ENCODE measurements at regions not wholly inside any gene's neighbourhood (a gene's known extent, or its start where the extent isn't known, plus 50 kb on each side); places are given as distances from the start of the nearest gene placed in this dataset.
"Not testable (repeated sequence)": the region's sequence is repeated elsewhere in the genome, so short reads cannot be mapped to it uniquely, and the experiment has no call there.

- DNase-seq (ENCODE audit: low read depth, low spot score): no peak
Measured at GRCh38 chr9:75666856-75667554, 223.5 kb upstream of the PCSK5 start.

DNA sequence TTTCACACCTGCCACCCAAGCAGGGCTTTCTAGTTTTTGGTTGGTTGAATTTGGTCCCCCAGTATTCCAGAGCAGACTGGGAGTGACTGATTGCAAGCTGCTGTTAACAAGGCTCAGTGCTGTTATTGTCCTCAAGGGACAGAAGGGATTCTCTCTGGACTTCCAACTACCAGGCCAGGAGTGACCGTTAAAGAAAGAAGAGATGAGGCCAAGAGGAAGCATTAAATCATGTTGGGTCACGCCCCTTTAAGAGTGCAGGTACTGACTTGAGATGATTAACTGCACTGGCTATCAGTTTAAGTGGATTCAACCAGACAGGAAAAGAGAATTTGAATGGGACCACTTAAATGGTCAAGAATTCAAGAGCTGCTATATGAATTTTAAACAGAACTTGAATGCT lies 220.8 kb upstream of the PCSK5 start:
- DNase-seq (ENCODE audit: low read depth, low spot score): no peak

DNA sequence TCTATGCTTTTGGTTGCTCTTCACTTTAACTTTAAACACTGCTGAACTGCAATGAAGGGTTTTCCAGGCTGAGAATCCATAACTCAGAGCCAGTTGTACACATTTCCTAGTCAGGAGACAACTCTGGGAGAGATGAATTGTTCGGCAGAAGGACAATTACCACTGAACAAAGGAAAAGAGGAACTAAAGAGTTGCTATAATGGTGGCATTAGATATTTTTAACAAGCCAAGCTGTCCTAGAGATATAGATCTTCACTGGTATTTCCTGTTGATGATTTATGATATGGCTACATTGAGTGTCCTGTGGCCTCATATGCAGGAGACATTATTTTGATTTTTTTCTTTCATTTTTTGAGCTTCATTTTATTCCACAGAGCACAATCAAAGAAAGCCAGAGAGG lies 219.1 kb upstream of the PCSK5 start:
- DNase-seq (ENCODE audit: low read depth, low spot score): no peak

DNA sequence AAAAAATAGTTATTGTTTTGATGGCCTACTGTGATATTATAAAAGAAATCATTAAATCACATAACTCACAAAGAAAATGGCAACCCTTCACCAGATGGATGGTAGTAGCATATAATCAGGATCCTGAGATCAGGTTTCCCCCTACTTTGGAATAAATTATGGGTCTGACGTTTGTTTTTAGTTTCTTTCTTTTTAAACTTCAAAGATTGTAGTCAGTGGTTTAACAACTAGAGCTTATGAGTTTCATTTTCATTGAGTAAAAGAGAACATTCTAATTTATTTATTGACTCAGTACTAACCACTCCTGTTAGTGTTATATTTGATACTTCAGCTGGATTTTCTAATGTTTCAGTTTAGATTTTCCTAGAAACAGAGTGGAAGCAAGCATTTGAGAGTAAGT lies 218.0 kb upstream of the PCSK5 start:
- DNase-seq (ENCODE audit: low read depth, low spot score): no peak

DNA sequence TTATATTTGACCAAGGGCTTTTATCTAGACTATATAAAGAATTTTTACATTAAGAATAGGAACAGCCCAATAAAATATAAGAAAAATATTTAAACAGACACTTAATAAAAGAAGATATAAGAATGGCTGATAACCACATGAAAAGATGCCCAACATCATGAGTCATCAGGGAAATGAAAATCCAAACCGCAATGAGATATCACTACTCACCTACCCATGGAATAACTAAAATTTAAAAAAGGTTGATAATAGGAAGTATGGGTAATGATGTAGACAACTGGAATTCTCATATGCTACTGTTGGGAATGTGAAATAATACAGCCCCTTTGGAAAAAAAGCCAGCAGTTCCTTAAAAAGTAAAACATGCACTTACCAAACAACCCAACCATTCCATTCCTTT lies 206.9 kb upstream of the PCSK5 start:
- no peak for DNase-seq (ENCODE audit: low read depth, low spot score)

- DNase-seq (ENCODE audit: low read depth, low spot score): no peak
Measured at GRCh38 chr9:75685062-75685461, 205.4 kb upstream of the PCSK5 start.

DNA sequence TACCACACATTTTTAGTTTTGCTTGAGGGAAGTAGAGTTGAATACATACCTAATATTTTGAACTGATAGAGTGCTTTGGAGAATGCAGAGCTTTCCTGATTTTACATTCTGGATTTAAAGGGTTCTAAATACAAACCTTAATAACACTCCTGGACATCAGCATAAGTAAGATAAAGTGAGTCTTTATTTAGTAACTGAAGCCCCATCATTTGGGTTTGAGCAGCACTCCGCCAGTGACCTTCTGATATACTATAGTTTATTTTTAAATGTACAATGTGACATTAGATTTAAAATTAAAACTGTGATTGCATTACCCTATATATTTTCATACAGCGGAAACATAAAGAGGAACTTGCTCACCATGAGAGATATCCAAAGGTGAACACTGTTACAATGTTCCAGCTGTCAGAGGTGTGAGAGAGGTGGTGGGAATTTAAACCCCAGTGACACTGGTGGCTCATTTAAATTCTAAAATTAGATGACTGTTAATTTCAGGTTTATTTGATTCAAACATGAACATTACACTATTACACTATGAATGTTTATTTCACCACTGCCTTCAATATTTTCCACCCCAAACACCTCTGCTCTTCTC lies 203.0 kb upstream of the PCSK5 start:
- DNase-seq (ENCODE audit: low read depth, low spot score): no peak

GRCh38 chr9:75690551-75690950 lies 199.9 kb upstream of the PCSK5 start:
- not testable (repeated sequence) for DNase-seq (ENCODE audit: low read depth, low spot score)

DNA sequence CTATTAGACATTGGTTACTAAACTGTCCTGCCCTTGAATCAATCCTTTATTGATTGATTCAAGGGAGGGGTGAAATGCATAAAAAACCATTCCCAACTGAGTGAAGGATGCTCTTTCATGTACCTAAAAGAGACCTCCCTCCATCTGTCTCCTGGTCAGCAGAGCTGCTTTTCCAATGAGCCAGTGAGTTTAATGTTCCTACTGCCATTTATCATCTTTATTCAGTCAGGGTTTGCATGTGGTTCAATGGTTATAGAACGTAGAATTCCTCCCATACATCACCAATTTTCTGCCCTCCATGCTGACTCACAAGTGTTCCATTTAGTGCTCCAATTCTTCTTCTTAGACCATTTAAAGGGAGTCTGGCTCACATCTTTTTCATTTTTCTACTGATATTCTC lies 199.1 kb upstream of the PCSK5 start:
- no peak for DNase-seq (ENCODE audit: low read depth, low spot score)

GRCh38 chr9:75692309-75692708 lies 198.2 kb upstream of the PCSK5 start:
- no peak for DNase-seq (ENCODE audit: low read depth, low spot score)

DNA sequence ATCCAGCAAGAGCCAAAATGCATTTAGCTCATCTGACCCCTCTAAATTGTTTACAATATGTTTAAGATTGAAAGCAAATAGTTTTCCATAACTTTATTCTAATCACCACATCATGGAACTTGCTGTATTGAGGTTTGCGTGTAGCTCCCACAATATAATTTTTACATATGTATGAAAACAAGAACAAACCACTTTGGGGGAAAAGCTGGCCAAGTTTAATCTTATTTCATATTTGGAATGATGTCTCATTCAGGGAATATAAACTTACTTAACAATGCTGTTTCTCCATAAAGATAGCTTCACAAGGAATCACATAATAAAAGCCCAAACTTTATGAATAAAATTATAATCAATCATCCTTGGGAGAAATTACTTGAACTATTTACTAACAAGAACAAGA lies 194.6 kb upstream of the PCSK5 start:
- DNase-seq (ENCODE audit: low read depth, low spot score): no peak

DNA sequence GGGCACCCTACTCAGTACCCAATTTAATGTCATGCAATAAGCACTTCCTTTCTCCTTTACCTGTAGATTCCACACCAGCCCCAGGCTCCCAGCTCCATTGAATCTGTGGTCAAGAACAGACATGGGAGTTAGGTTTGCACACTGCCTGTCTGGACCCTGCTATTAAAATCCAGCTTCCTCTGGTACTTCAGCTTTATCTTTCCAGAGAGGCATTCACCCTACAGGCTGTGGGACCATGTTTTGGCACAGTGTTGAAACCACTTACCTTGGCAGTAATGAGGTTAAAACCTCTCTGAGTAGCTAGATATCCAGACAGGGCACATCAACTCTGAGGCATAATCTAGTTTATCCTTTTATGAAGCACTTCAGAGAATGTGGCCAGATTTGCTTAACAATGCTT lies 191.5 kb upstream of the PCSK5 start:
- no peak for DNase-seq (ENCODE audit: low read depth, low spot score)

DNA sequence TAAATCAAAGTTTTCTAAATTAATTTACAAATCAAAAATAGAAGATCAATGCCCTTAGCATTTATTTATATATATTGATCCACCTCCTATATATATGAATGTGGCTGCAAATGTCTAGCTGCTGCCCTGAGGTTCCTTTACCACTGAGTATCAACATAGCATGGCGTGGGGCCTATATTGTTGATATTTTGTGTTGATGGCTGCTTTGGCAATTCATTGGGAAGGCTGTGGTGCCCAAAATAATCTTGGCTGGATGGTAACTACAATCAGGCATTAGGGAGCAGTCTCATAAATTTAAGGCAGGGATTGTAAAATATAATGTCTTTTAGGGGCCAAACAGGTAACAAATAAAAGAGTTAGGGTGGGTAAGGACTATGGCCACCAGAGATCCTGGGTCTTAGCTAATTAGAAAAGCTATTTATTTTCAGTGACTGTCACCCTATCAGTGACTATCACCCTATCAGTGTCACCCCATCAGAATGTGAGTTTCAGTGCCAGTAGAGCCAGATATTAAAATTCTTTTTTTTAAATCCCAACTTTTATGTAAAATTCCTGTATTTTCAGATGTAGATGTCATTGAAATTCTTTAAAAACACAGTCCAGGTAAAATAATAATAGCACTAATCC lies 190.7 kb upstream of the PCSK5 start:
- no peak for DNase-seq (ENCODE audit: low read depth, low spot score)

- no peak for DNase-seq (ENCODE audit: low read depth, low spot score)
Measured at GRCh38 chr9:75700252-75700640, 190.2 kb upstream of the PCSK5 start.

DNA sequence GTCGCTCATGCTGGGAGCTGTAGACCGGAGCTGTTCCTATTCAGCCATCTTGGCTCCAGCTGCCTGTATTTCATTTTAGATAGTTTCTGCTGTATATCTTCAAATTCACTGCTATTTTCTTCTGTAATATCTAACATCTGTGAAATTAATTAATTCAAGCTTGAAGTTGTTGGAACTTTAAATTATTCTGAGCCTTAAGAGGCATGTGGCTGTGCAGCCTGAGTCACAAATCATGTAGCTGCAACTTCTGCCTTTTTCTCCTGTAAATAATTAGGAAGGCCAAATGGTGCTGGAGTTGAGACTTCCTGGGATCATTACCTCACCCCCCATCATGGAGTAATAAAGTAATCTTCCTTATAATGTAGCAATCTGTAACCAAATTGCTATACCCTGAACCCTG lies 183.3 kb upstream of the PCSK5 start:
- DNase-seq (ENCODE audit: low read depth, low spot score): no peak

DNA sequence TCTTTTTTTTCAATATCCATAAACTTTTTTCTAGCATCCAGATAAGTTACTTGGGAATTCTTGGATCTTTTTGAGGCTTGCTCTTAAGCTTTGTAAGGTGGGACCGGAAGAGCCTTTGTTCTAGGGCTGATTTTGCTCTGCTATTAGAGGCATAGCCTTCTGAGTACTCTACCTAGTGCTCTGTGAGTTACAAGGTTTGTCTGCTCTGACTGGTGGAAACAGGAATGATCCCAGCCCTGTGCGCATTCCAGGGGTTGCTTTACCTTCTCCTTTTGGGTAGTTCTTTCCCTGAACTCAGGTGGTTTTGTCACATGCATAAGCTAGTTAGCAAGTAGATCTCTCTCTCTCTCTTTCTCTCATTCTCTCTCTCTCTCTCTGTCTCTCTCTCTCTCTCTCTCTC lies 180.8 kb upstream of the PCSK5 start:
- no peak for DNase-seq (ENCODE audit: low read depth, low spot score)

- DNase-seq (ENCODE audit: low read depth, low spot score): no peak
Measured at GRCh38 chr9:75712700-75713099, 177.8 kb upstream of the PCSK5 start.

GRCh38 chr9:75713335-75713734 lies 177.1 kb upstream of the PCSK5 start:
- no peak for DNase-seq (ENCODE audit: low read depth, low spot score)

DNA sequence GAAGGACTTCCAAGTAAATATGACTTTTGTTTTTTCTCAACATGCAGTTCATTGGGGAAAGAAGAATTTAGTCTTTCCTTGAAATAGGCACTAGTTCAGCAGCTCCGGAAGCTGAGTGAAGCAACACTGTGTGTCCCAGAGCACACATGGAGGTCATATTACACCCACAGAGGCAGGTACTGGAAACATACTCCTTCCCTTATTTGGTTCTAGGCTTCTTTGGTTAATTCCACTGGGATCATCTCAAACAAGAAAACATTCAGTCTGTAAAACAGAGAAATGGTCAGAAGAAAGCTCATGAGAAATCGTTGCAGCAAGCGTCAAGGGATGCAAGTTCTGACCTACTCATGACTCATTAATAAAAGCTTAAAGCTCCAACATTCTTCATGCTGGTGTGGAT lies 175.1 kb upstream of the PCSK5 start:
- peak; percentile 18 for DNase-seq (ENCODE audit: low read depth, low spot score)

DNA sequence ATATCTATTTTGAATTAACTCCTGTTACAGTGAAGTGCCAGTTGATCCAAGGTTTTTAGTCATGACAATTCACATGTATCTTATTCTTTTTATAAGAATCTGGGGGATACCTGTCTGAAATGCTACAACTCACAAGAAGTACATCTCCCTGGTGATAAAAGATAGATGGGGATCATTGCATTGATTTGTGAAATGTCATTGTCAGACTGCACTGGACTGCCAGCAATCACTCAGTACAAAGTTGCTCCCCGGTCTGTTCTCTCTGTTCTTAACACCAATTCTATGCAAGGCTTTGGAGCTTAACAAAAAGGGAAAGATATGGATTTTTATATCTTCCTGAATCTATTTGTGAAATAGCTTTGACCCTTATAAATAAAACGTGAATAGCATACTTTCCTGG lies 171.8 kb upstream of the PCSK5 start:
- DNase-seq (ENCODE audit: low read depth, low spot score): no peak

- DNase-seq (ENCODE audit: low read depth, low spot score): no peak
Measured at GRCh38 chr9:75728391-75728790, 162.1 kb upstream of the PCSK5 start.

DNA sequence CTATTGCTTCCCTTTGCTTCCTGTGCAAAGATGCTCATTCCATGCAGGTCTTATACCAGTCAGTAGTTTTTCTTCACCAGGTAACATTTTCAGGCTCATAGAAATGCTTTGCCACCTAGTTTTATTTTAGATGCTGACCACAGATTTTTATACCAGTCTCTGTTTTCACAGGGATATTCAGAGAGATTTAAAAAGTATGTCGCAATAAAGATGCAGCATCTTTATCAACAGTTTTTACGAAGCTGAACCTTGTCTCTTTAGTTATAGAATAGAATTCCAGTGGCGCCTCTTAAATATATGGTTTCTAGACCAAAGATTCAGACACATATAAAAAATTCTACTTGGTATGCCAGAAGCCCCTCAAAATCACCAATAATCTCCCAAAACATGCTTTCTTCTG lies 155.7 kb upstream of the PCSK5 start:
- DNase-seq (ENCODE audit: low read depth, low spot score): no peak

DNA sequence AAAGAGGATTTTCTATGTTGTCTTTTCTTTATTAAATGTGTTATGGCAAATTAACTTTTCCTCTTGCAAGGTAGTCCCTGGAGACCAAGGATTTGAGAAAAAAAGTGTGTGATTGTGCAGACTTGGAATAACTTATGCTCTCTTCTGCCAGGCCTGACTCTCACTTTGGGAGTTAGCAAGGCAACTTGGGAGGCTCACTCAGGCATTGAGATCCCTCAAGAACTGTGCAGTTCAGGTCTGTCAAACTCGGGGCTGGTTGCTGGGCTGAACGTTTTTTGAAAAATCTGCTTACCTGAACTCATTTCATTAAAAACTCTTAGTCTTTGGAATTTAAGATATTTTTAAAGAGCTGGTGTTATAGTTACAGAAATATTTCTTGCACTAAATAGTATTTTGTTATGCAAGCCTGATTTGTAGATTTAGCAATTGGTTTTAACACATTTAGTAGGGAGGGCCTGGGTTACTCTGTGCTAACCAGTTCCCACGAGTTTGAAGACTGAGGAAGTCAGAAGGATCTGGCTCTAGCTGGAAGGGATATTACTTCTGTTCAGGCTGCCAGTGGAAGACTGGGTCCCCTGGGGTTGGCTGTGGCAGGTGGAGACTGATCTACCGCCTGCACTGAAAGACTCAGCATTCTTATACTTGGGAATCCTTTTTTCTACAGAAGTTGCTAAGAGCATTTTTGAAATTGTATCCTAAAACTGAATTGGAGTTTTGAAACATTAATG lies 150.4 kb upstream of the PCSK5 start:
- no peak for DNase-seq (ENCODE audit: low read depth, low spot score)

Data from brain pericyte (primary cell).